Glutamatergic neuron (in vitro differentiated cells): ENCODE measurements at regions not wholly inside any gene's neighbourhood (a gene's known extent, or its start where the extent isn't known, plus 50 kb on each side); places are given as distances from the start of the nearest gene placed in this dataset.

Source experiments
- DNase-seq: peaks from one replicate; pipeline ENCODE4 v3.0.0; 2022
- H3K27ac Mint-ChIP-seq: one replicate; pipeline ENCODE4 v1.8.0; 2020; ENCODE audit warnings: mild to moderate bottlenecking, mixed read lengths, inconsistent platforms; ENCODE audit not compliant: unreplicated experiment
- H3K27me3 Mint-ChIP-seq: one replicate; pipeline ENCODE4 v1.8.0; 2020; ENCODE audit warnings: mild to moderate bottlenecking, moderate library complexity, mixed read lengths, inconsistent platforms; ENCODE audit not compliant: unreplicated experiment
- H3K36me3 Mint-ChIP-seq: one replicate; pipeline ENCODE4 v1.8.0; 2020; ENCODE audit warnings: mild to moderate bottlenecking, mixed read lengths, inconsistent platforms; ENCODE audit not compliant: unreplicated experiment
- H3K4me1 Mint-ChIP-seq: one replicate; pipeline ENCODE4 v1.8.0; 2020; ENCODE audit warnings: mild to moderate bottlenecking, low read depth, mixed read lengths, inconsistent platforms; ENCODE audit not compliant: unreplicated experiment
- H3K4me3 Mint-ChIP-seq: one replicate; pipeline ENCODE4 v1.8.0; 2020; ENCODE audit warnings: mild to moderate bottlenecking, mixed read lengths, inconsistent platforms; ENCODE audit not compliant: unreplicated experiment
- H3K9me3 Mint-ChIP-seq: one replicate; pipeline ENCODE4 v1.8.0; 2020; ENCODE audit warnings: mild to moderate bottlenecking, moderate library complexity, mixed read lengths, inconsistent platforms; ENCODE audit not compliant: unreplicated experiment
- CTCF ChIP-seq: fragments of 200-600 bp; sonication (generic); IDR thresholded peaks from one replicate; pipeline ENCODE4 v1.5.0; 2021; ENCODE audit not compliant: partially characterized antibody, unreplicated experiment

DNA sequence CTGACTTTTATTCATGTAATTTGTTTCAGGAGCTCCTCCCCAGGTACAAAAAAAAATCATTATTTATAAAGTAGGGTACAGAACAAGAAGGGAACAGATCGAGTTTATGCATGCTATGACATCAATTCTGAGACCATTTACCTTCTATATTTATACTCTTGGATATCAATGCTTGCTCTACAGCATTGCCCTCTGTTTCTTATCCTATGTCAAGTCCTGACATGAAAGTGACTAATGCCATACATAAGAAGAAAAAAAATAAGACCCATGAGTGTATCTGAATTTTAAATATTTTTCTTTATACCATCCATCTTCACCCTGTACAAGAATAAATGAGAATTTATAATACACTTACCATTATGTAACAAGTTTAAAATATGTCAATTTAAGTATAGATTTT lies 2016.3 kb upstream of the CDH9 start:
- TF ChIP-seq CTCF: no peak
- Mint-ChIP-seq H3K4me1 (no peaks in the 10 kb centered on the region), H3K9me3 (no peaks in the 10 kb centered on the region), H3K36me3 (no peaks in the 10 kb centered on the region), H3K27me3 (no peaks in the 10 kb centered on the region), H3K4me3 (no peak overlapping the region), H3K27ac (no peak overlapping the region)
- DNase-seq: no peak

DNA sequence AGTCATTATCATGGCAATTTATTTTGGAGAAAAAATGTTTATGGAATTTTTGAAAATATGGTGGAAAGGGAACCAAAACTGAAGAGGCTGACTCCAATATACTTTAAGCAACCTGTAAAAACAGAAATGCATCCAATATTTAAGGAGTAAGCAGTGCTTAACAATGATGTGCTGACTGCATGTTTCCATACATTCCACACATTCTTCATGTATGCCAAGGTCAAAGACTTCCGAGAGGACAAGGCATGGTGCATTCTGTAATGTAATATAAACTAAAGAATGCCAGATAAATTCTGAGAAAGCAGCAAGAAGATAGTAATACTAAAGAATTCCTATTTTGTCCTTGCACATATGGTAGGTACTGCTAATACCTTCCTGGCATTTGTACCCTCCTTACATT lies 2015.9 kb upstream of the CDH9 start:
- DNase-seq: no peak
- no peaks in the 10 kb centered on the region for H3K9me3 Mint-ChIP-seq
- no peaks in the 10 kb centered on the region for H3K27me3 Mint-ChIP-seq
- H3K27ac Mint-ChIP-seq: no peak overlapping the region
- H3K36me3 Mint-ChIP-seq: no peaks in the 10 kb centered on the region
- no peak overlapping the region for H3K4me3 Mint-ChIP-seq
- TF ChIP-seq CTCF: no peak
- no peaks in the 10 kb centered on the region for H3K4me1 Mint-ChIP-seq

GRCh38 chr5:29051509-29051908 lies 2013.1 kb upstream of the CDH9 start:
- no peaks in the 10 kb centered on the region for H3K9me3 Mint-ChIP-seq
- H3K4me3 Mint-ChIP-seq: no peak overlapping the region
- H3K4me1 Mint-ChIP-seq: no peaks in the 10 kb centered on the region
- H3K36me3 Mint-ChIP-seq: no peaks in the 10 kb centered on the region
- DNase-seq: no peak
- no peak for TF ChIP-seq CTCF
- H3K27ac Mint-ChIP-seq: no peak overlapping the region
- no peaks in the 10 kb centered on the region for H3K27me3 Mint-ChIP-seq

- H3K4me1 Mint-ChIP-seq: peaks cover 2% of the 10 kb centered on the region
- no peaks in the 10 kb centered on the region for H3K9me3 Mint-ChIP-seq
- TF ChIP-seq CTCF: no peak
- no peak overlapping the region for H3K27ac Mint-ChIP-seq
- no peaks in the 10 kb centered on the region for H3K27me3 Mint-ChIP-seq
- no peaks in the 10 kb centered on the region for H3K36me3 Mint-ChIP-seq
- DNase-seq: no peak
- no peak overlapping the region for H3K4me3 Mint-ChIP-seq
Measured at GRCh38 chr5:29042152-29042551, 2003.8 kb upstream of the CDH9 start.

DNA sequence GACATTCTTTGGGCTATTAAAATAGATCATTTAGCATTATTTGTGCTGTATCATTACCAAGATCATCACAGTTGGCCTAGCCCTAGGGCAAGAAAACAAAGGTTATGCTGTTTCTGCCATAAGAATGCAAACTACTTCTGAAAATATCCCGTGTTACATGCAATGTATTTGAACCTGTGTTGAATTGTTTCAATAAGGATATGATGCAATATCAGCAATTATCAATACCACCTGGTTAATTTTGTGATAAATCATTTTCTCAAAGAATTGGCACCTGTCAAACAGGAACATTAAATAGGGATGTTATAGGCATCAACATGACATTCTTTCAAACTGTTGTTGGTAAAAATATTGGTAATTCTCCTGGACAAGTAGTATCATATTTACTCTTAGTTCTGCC lies 2002.0 kb upstream of the CDH9 start:
- no peak for DNase-seq
- no peaks in the 10 kb centered on the region for H3K36me3 Mint-ChIP-seq
- H3K4me1 Mint-ChIP-seq: peaks cover 2% of the 10 kb centered on the region
- H3K27me3 Mint-ChIP-seq: no peaks in the 10 kb centered on the region
- TF ChIP-seq CTCF: no peak
- no peak overlapping the region for H3K27ac Mint-ChIP-seq
- H3K4me3 Mint-ChIP-seq: no peak overlapping the region
- H3K9me3 Mint-ChIP-seq: no peaks in the 10 kb centered on the region
